HCT116 (cell line): ENCODE measurements at regions not wholly inside any gene's neighbourhood (a gene's known extent, or its start where the extent isn't known, plus 50 kb on each side); places are given as distances from the start of the nearest gene placed in this dataset.

Source experiments
- ATAC-seq: fragments of 200-7000 bp; cut with Tn5 transposase; 2 replicates; pipeline ENCODE4 v1.9.1; 2020; ENCODE audit warnings: mild to moderate bottlenecking, moderate library complexity
- BruUV-seq: library from RNA; stranded (reverse); fragments of 400-500 nt; replicated peaks from 2 replicates; lab custom pipeline; 2021; lab: Mats Ljungman, UMichigan
- CTCF ChIA-PET: fragments of 300-600 bp; sonication (Branson Sonifier 250); formaldehyde crosslinking; loops from one replicate; lab custom pipeline; 2021; ENCODE audit warnings: antibody characterized with exemption; lab: Charles Lee
- POLR2A ChIA-PET: fragments of 300-600, 350-600 bp; sonication (Branson Sonifier 250); formaldehyde crosslinking; loops from one replicate; lab custom pipeline; 2021; ENCODE audit warnings: antibody characterized with exemption; lab: Charles Lee
- RAD21 ChIA-PET, 2 experiments: fragments of 300-600 bp; sonication (Branson Sonifier 250); formaldehyde crosslinking; loops; one replicate each; lab custom pipeline; 2023; ENCODE audit warnings: low total read pairs in 2 of 2; ENCODE audit not compliant: uncharacterized antibody in 2 of 2, unreplicated experiment in 2 of 2, low non-redundant PET in 1 of 2; lab: Charles Lee
- DNase-seq: peaks from one replicate; pipeline ENCODE4 v3.0.0-alpha.2; 2010; ENCODE audit warnings: low read depth, low spot score
- H2AFZ ChIP-seq: fragments of 200-600 bp; shearing (Covaris generic), sonication (generic); 2 replicates; pipeline ENCODE4 v1.6.1; 2017; ENCODE audit warnings: low read depth, mixed run types, mixed read lengths, antibody characterized with exemption, low read length; ENCODE audit not compliant: poor library complexity, severe bottlenecking
- H3K27ac ChIP-seq: 2 replicates; pipeline ENCODE4 v1.5.1; 2012; ENCODE audit warnings: low read depth, low read length
- H3K27me3 ChIP-seq: fragments of 200-600 bp; sonication (generic); 2 replicates; pipeline ENCODE4 v1.6.1; 2016; ENCODE audit warnings: mixed run types, low read length, mixed read lengths; ENCODE audit not compliant: insufficient read depth
- H3K36me3 ChIP-seq, 2 experiments: fragments of 200-500 bp in 1 of 2; fragments of 200-600 bp in 1 of 2; sonication (Bioruptor generic) in 1 of 2; sonication (generic) in 1 of 2; 2 replicates each; pipeline versions ENCODE4 v1.5.1 to v1.6.1; 2014 to 2016; ENCODE audit warnings: low read length in 2 of 2, inconsistent platforms in 1 of 2, mixed read lengths in 1 of 2, mixed run types in 1 of 2; ENCODE audit not compliant: insufficient read depth in 2 of 2, control insufficient read depth in 1 of 2
- H3K4me1 ChIP-seq, 2 experiments: fragments of 200-600 bp in 1 of 2; sonication (generic) in 1 of 2; 2 replicates each; pipeline versions ENCODE4 v1.5.1 to v1.6.1; 2012 to 2017; ENCODE audit warnings: low read length in 2 of 2, inconsistent platforms in 1 of 2, mild to moderate bottlenecking in 1 of 2, mixed read lengths in 1 of 2, mixed run types in 1 of 2, moderate library complexity in 1 of 2; ENCODE audit not compliant: insufficient read depth in 2 of 2, control insufficient read depth in 1 of 2
- H3K4me2 ChIP-seq: fragments of 200-600 bp; sonication (generic); 2 replicates; pipeline ENCODE4 v1.6.1; 2017; ENCODE audit warnings: mixed run types, low read length, mixed read lengths
- H3K4me3 ChIP-seq, 2 experiments: fragments of 200-600 bp in 1 of 2; sonication (generic) in 1 of 2; replicated peaks in 1 of 2; 2 replicates each; pipeline ENCODE4 v1.5.1; 2011 to 2016; ENCODE audit warnings: low read length in 2 of 2, control low read depth in 1 of 2, low read depth in 1 of 2, mild to moderate bottlenecking in 1 of 2, mixed read lengths in 1 of 2, mixed run types in 1 of 2
- H3K79me2 ChIP-seq: fragments of 200-600 bp; sonication (generic); 2 replicates; pipeline ENCODE4 v1.6.1; 2017; ENCODE audit warnings: mild to moderate bottlenecking, mixed run types, low read length, moderate library complexity, mixed read lengths; ENCODE audit not compliant: insufficient read depth
- H3K9ac ChIP-seq: fragments of 200-600 bp; sonication (generic); 2 replicates; pipeline ENCODE4 v1.6.1; 2016; ENCODE audit warnings: low read length, mixed read lengths
- H3K9me2 ChIP-seq: fragments of 200-600 bp; sonication (generic), shearing (Covaris generic); 2 replicates; pipeline ENCODE4 v1.6.1; 2017; ENCODE audit warnings: mixed run types, mild to moderate bottlenecking, moderate library complexity; ENCODE audit not compliant: insufficient read depth
- H3K9me3 ChIP-seq, 2 experiments: fragments of 200-500 bp in 1 of 2; fragments of 200-600 bp in 1 of 2; sonication (Bioruptor generic) in 1 of 2; sonication (generic) in 1 of 2; 2 replicates each; pipeline ENCODE4 v1.6.1; 2014 to 2017; ENCODE audit warnings: low read length in 2 of 2, mixed read lengths in 2 of 2, inconsistent platforms in 1 of 2, low read depth in 1 of 2, mild to moderate bottlenecking in 1 of 2, mixed run types in 1 of 2, moderate library complexity in 1 of 2; ENCODE audit not compliant: control insufficient read depth in 1 of 2, insufficient read depth in 1 of 2
- H4K20me1 ChIP-seq: fragments of 200-600 bp; sonication (generic), shearing (Covaris generic); 2 replicates; pipeline ENCODE4 v1.6.1; 2017; ENCODE audit warnings: mixed run types, mild to moderate bottlenecking, moderate library complexity; ENCODE audit not compliant: insufficient read depth
- ATF3 ChIP-seq: IDR thresholded peaks from 2 replicates; pipeline ENCODE4 v1.6.1; 2012
- CBX3 ChIP-seq: IDR thresholded peaks from 2 replicates; pipeline ENCODE4 v1.6.1; 2012; ENCODE audit warnings: low read depth
- CEBPB ChIP-seq: IDR thresholded peaks from 2 replicates; pipeline ENCODE4 v1.6.1; 2012; ENCODE audit warnings: low read depth
- EGR1 ChIP-seq: IDR thresholded peaks from 2 replicates; pipeline ENCODE4 v1.6.1; 2012; ENCODE audit warnings: low read depth
- ELF1 ChIP-seq: IDR thresholded peaks from 2 replicates; pipeline ENCODE4 v1.6.1; 2012; ENCODE audit warnings: low read depth, borderline replicate concordance
- EZH2 ChIP-seq: fragments of 200-600 bp; sonication (generic); IDR thresholded peaks from 2 replicates; pipeline ENCODE4 v1.6.1; 2017; ENCODE audit warnings: antibody characterized with exemption, mixed run types
- FOSL1 ChIP-seq: IDR thresholded peaks from 2 replicates; pipeline ENCODE4 v1.6.1; 2012; ENCODE audit warnings: low read depth
- MAX ChIP-seq: IDR thresholded peaks from 2 replicates; pipeline ENCODE4 v1.6.1; 2012
- POLR2A ChIP-seq: IDR thresholded peaks from 2 replicates; pipeline ENCODE4 v1.7.0; 2011; ENCODE audit warnings: borderline replicate concordance; ENCODE audit not compliant: insufficient read depth, insufficient read length; ENCODE audit errors: extremely low read depth
- POLR2AphosphoS5 ChIP-seq: IDR thresholded peaks from 2 replicates; pipeline ENCODE4 v1.6.1; 2011; ENCODE audit warnings: mild to moderate bottlenecking, low read depth, low read length, moderate library complexity
- RAD21 ChIP-seq: IDR thresholded peaks from 2 replicates; pipeline ENCODE4 v1.6.1; 2012; ENCODE audit warnings: low read depth, mild to moderate bottlenecking
- SIN3A ChIP-seq: IDR thresholded peaks from 2 replicates; pipeline ENCODE4 v1.6.1; 2012; ENCODE audit warnings: low read depth
- SP1 ChIP-seq: IDR thresholded peaks from 2 replicates; pipeline ENCODE4 v1.6.1; 2012; ENCODE audit warnings: low read depth
- SRF ChIP-seq: IDR thresholded peaks from 2 replicates; pipeline ENCODE4 v1.6.1; 2012; ENCODE audit warnings: low read depth
- TCF7L2 ChIP-seq: IDR thresholded peaks from 2 replicates; pipeline ENCODE4 v1.7.0; 2011; ENCODE audit warnings: borderline replicate concordance, inconsistent platforms; ENCODE audit not compliant: insufficient read depth, insufficient read length; ENCODE audit errors: extremely low read depth
- ZFX ChIP-seq: fragments of 450-650 bp; IDR thresholded peaks from 2 replicates; pipeline ENCODE4 v1.6.1; 2017
- ZNF274 ChIP-seq: fragments of 200-500 bp; sonication (Bioruptor generic); IDR thresholded peaks from 2 replicates; pipeline ENCODE4 v1.6.1; 2014; ENCODE audit warnings: mild to moderate bottlenecking, low read depth, low read length, inconsistent platforms
- intact Hi-C: fragments of 100-400 bp; cut with micrococcal nuclease; formaldehyde crosslinking; loops from 2 replicates; pipeline ENCODE4 v1.10.0; 2022
- TF ChIP-seq, protein P1 (sequence below), 3 experiments: fragments of 200-600 bp in 1 of 3; sonication (generic) in 1 of 3; IDR thresholded peaks in 2 of 3; conservative IDR thresholded peaks in 1 of 3; 2 replicates each; pipeline ENCODE4 v1.5.1; 2012 to 2017; ENCODE audit warnings: low read depth in 2 of 3, low read length in 2 of 3, antibody characterized with exemption in 1 of 3, borderline replicate concordance in 1 of 3, control low read depth in 1 of 3, mild to moderate bottlenecking in 1 of 3, mixed read lengths in 1 of 3, mixed run types in 1 of 3, moderate library complexity in 1 of 3; ENCODE audit not compliant: insufficient read depth in 1 of 3

DNA sequence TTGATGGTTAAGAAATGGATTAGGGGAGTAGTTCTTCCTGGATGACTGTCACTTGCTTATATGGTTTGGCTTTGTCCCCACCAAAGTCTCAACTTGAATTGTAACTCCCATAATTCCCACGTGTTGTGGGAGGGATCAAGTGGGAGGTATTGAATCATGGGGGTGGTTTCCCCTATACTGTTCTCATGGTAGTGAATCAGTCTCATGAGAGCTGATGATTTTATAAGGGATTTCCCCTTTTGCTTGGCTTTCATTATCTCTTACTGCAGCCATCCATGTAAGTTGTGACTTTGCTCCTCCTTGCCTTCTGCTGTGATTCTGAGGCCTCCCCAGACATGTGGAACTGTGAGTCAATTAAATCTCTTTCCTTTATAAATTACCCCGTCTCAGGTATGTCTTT is 1621.1 kb downstream of the MRPL39 start:
- Histone ChIP-seq H3K27ac (no peak overlapping the region), H3K79me2 (no peaks in the 10 kb centered on the region), H3K36me3 (no peaks in the 10 kb centered on the region), H4K20me1 (no peaks in the 10 kb centered on the region), H3K9me3 (peaks cover 20 to 35% of the 10 kb centered on the region in 2 experiments; a peak in 2 of 4 replicates), H3K4me1 (no peaks in the 10 kb centered on the region), H3K4me3 (no peak overlapping the region), H3K4me2 (no peak overlapping the region), H3K9ac (no peak overlapping the region), H3K9me2 (no peaks in the 10 kb centered on the region), H3K27me3 (no peaks in the 10 kb centered on the region), H2AFZ (no peak overlapping the region)
- ATAC-seq = no peak
- TF ChIP-seq SIN3A (no peak), MAX (no peak), RAD21 (no peak)
- TF ChIP-seq, protein P1, sequence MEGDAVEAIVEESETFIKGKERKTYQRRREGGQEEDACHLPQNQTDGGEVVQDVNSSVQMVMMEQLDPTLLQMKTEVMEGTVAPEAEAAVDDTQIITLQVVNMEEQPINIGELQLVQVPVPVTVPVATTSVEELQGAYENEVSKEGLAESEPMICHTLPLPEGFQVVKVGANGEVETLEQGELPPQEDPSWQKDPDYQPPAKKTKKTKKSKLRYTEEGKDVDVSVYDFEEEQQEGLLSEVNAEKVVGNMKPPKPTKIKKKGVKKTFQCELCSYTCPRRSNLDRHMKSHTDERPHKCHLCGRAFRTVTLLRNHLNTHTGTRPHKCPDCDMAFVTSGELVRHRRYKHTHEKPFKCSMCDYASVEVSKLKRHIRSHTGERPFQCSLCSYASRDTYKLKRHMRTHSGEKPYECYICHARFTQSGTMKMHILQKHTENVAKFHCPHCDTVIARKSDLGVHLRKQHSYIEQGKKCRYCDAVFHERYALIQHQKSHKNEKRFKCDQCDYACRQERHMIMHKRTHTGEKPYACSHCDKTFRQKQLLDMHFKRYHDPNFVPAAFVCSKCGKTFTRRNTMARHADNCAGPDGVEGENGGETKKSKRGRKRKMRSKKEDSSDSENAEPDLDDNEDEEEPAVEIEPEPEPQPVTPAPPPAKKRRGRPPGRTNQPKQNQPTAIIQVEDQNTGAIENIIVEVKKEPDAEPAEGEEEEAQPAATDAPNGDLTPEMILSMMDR (IDR thresholded peaks at IDR 0.05 in 2 of 3, conservative IDR thresholded peaks at IDR 0.05 in 1 of 3; ENCODE audit: borderline replicate concordance in 1 of 3, insufficient read depth in 1 of 3, low read depth in 2 of 3, low read length in 2 of 3) = no peak
- RAD21 ChIA-PET = no interaction called here
- no TSS peak for BruUV-seq
- intact Hi-C loops = no loop called here
- no peak for DNase-seq
- CTCF ChIA-PET = no interaction called here
- POLR2A ChIA-PET = no interaction called here

- no peaks in the 10 kb centered on the region for H3K4me1 ChIP-seq
- no peaks in the 10 kb centered on the region for H3K36me3 ChIP-seq
- H4K20me1 ChIP-seq = no peaks in the 10 kb centered on the region
- TF ChIP-seq SP1 (no peak), SIN3A (no peak), MAX (no peak), CEBPB (no peak), FOSL1 (no peak), ZFX (no peak), ELF1 (no peak), RAD21 (no peak), EGR1 (no peak), SRF (no peak), TCF7L2 (no peak), POLR2A (no peak), ZNF274 (no peak), CBX3 (no peak), POLR2AphosphoS5 (no peak), EZH2 (no peak), ATF3 (no peak)
- H3K9me3 ChIP-seq = peaks cover 16 to 46% of the 10 kb centered on the region in 2 experiments; a peak in 2 of 4 replicates
- H3K4me3 ChIP-seq = no peak overlapping the region
- no peaks in the 10 kb centered on the region for H3K79me2 ChIP-seq
- DNase-seq (no peak), ATAC-seq (no peak)
- ChIA-PET RAD21 (no interaction called here), CTCF (no interaction called here), POLR2A (no interaction called here)
- H3K4me2 ChIP-seq = no peak overlapping the region
- BruUV-seq = no TSS peak
- H3K9ac ChIP-seq = no peak overlapping the region
- H2AFZ ChIP-seq = no peak overlapping the region
- intact Hi-C loops = no loop called here
- no peaks in the 10 kb centered on the region for H3K27me3 ChIP-seq
- H3K9me2 ChIP-seq = no peaks in the 10 kb centered on the region
- H3K27ac ChIP-seq = no peak overlapping the region
Measured at GRCh38 chr21:23982546-23982945, 1624.7 kb downstream of the MRPL39 start.
